ENCODE measurements at regions not wholly inside any gene's neighbourhood (a gene's known extent, or its start where the extent isn't known, plus 50 kb on each side); places are given as distances from the start of the nearest gene placed in this dataset.
A peak's percentile ranks its signal among the peaks of the same experiment; 100 is the strongest.

GRCh38 chr12:14284184-14284722 is 81.2 kb upstream of the ATF7IP start:
- no peaks in the 10 kb centered on the region for H3K79me1 ChIP-seq (ENCODE audit: insufficient read depth, low read depth, low read length, poor library complexity, severe bottlenecking)
- H3K18ac ChIP-seq (ENCODE audit: insufficient read length, low read depth, low read length), result peak overlapping the region; percentile 49
- H3K27me3 ChIP-seq (ENCODE audit: insufficient read depth, low read length), result peaks cover 45% of the 10 kb centered on the region
- H2BK12ac ChIP-seq (ENCODE audit: insufficient read length, low read depth, low read length), result no peak overlapping the region
- H3K23me2 ChIP-seq (ENCODE audit: insufficient read length, low read depth, low read length, poor library complexity, severe bottlenecking), result no peaks in the 10 kb centered on the region
- Mint-ChIP-seq H3K4me3 (peak overlapping the region in 1 of 2 experiments; percentile 55; a peak in 3 of 5 replicates), H3K9me3 (peaks cover 18 to 39% of the 10 kb centered on the region in 2 experiments), H3K4me1 (peaks cover 25 to 28% of the 10 kb centered on the region in 2 experiments), H3K27ac (peak overlapping the region; percentile 57 to 95 (median 80); a peak in 6 of 7 replicates), H3K27me3 (ENCODE audit: low read depth) (peaks cover 77% of the 10 kb centered on the region), H3K36me3 (ENCODE audit: insufficient read depth in 1 of 3, low read depth in 3 of 3) (peaks cover 5 to 27% (median 11%) of the 10 kb centered on the region in 3 experiments; a peak in 6 of 7 replicates)
- H3K4ac ChIP-seq (ENCODE audit: low read depth, low read length), result no peak overlapping the region
- no peak overlapping the region for H3K27ac ChIP-seq (ENCODE audit: insufficient read length, low read depth, low read length)
- H3K14ac ChIP-seq (ENCODE audit: insufficient read depth, low read length), result peak overlapping the region; percentile 61; the same call in 1 of the 2 replicates
- TF ChIP-seq CTCF (conservative IDR thresholded peaks at IDR 0.05), result 0 out of 3 replicates have a peak, but pooled peaks have one; percentile 22
- H4K8ac ChIP-seq (replicated peaks; ENCODE audit: insufficient read length, low read depth, low read length), result no peak overlapping the region
- H2BK120ac ChIP-seq (ENCODE audit: low read depth, low read length, poor library complexity, severe bottlenecking), result no peak overlapping the region
- peak overlapping the region; percentile 19 for H3K4me2 ChIP-seq (ENCODE audit: insufficient read depth, insufficient read length, low read length)
- H3K9ac ChIP-seq (ENCODE audit: extremely low read depth, insufficient read length, low read length), result no peak overlapping the region
- peaks cover 4% of the 10 kb centered on the region; the same call in 1 of the 2 replicates for H3K4me1 ChIP-seq (ENCODE audit: insufficient read depth, low read length)
- H2BK20ac ChIP-seq (ENCODE audit: low read depth, low read length, poor library complexity, severe bottlenecking), result no peak overlapping the region
- H3T11ph ChIP-seq (ENCODE audit: low read length), result no peak overlapping the region
- no peak overlapping the region for H2AFZ ChIP-seq (ENCODE audit: low read length)
- H3K79me2 ChIP-seq (ENCODE audit: insufficient read depth, low read length), result no peaks in the 10 kb centered on the region
- H2AK5ac ChIP-seq (ENCODE audit: insufficient read length, low read length), result no peak overlapping the region
- peak; percentile 59 for DNase-seq
- WGBS (ENCODE audit: extremely low coverage, insufficient read length, low lambda C conversion rate), result no CpG with 5 or more reads among the region's 7 CpGs
- no peaks in the 10 kb centered on the region for H4K20me1 ChIP-seq (ENCODE audit: control insufficient read depth, insufficient read depth, insufficient read length)
- no peak overlapping the region for H4K5ac ChIP-seq (ENCODE audit: insufficient read length, low read depth, low read length)
- no peak overlapping the region for H2BK15ac ChIP-seq (ENCODE audit: low read depth, low read length)
- no peak overlapping the region for H3K23ac ChIP-seq (ENCODE audit: insufficient read length, low read depth, low read length)
- H4K91ac ChIP-seq (ENCODE audit: insufficient read length, low read depth, low read length), result no peak overlapping the region
- no peak overlapping the region for H3K56ac ChIP-seq (ENCODE audit: insufficient read length, low read depth, low read length)
- no peak overlapping the region for H2BK5ac ChIP-seq (ENCODE audit: insufficient read length, low read length)
- H3K9me3 ChIP-seq (ENCODE audit: control insufficient read depth, low read depth, low read length), result peaks cover 7% of the 10 kb centered on the region
